ENCODE measurements at regions not wholly inside any gene's neighbourhood (a gene's known extent, or its start where the extent isn't known, plus 50 kb on each side); places are given as distances from the start of the nearest gene placed in this dataset.

DNA sequence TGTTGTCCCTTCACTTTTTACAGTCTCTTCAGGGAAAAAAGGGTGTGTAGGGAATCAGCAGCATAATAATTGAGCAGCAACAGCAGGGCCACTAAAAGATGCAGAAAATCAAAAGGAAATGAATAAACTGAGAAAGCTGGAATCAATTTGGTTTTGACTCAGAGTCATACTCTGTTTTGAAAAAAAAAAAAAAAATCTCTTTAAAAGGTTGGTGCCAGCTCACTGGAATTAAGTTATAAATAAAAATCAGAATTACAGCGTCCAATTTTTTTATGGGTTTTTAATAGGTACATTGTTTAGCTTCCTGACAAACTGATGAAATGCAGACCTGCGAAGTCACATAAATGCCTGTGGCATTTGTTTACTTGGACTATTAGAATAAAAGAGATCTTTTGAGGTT, 231.9 kb downstream of the COG6 start:
- Mint-ChIP-seq H3K27me3 (no peaks in the 10 kb centered on the region), H3K27ac (no peak overlapping the region), H3K4me1 (peaks cover 12% of the 10 kb centered on the region), H3K9me3 (peaks cover 15% of the 10 kb centered on the region), H3K4me3 (no peak overlapping the region), H3K36me3 (ENCODE audit: low read depth) (peaks cover 3% of the 10 kb centered on the region)
- CTCF ChIA-PET = interaction anchor here (1.0 kb wide), 1 partner anchor 182 kb away, joined by 3 read pairs; no protein-coding TSS in a partner anchor
- no peak for DNase-seq
- POLR2A ChIA-PET = no interaction called here

DNA sequence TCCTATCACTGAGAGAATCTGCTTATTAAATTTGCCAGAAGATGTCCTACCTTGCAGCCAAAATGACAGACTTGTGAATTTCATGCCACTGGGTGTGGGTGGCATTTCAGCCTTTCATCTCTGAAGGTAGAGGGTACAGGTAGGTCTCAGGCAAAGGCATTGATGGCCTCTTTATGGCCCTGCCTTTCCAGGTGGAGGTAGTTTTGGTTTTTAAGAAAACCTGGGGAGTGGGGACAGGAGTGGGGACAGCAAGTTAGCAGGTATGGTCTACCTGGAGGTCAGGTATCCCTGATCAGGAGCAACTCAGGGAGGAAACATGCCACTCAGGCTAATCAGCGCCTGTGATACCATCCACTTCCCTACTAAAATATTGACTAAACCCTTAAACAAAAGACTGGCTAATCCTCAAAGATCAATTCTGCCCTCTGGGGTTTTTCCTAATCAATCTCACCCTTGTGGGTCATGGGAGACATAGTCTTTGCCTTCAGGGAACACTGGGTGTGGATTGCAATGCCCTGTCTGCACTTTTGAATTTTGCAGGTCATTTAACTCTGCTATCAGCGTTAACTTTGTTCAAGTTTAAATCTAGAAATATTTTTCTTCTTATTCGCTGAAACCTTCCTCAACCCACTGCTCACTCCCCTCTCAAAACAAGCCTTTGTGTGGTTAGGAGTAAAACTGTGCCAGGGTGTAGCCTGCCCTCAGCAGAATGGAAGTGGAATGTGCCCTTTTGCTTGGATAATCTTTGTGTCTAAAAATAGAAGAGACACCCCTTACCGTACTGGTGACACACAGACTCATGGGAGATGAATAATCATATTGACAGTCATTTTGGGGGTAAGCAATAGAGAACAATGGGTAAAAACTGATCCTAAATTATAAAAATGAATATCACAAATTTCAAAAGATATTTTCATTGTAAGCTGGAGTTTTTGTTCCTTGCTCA, 233.7 kb downstream of the COG6 start:
- H3K4me1 Mint-ChIP-seq = peaks cover 25% of the 10 kb centered on the region
- no peak overlapping the region for H3K27ac Mint-ChIP-seq
- H3K36me3 Mint-ChIP-seq (ENCODE audit: low read depth) = no peaks in the 10 kb centered on the region
- POLR2A ChIA-PET = no interaction called here
- peaks cover 7% of the 10 kb centered on the region for H3K9me3 Mint-ChIP-seq
- no peak for DNase-seq
- H3K27me3 Mint-ChIP-seq = no peaks in the 10 kb centered on the region
- CTCF ChIA-PET = no interaction called here
- no peak overlapping the region for H3K4me3 Mint-ChIP-seq

DNA sequence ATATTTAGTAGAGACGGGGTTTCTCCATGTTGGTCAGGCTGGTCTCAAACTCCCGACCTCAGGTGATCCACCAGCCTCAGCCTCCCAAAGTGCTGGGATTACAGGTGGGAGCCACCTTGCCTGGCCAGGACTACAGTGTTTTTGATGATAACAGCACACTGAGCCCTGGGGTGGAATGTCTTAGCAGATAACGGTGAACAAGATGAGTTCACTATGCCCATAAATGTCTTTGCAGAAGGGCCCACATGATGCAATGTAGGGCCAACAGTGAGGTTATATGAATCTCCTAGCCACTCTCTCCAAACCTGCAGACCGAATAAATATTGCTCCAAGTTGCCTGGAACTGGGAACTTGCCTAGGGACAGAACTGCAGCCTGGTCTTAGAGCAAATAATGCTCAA, 235.1 kb downstream of the COG6 start:
- Mint-ChIP-seq H3K36me3 (ENCODE audit: low read depth) (no peaks in the 10 kb centered on the region), H3K9me3 (no peaks in the 10 kb centered on the region), H3K4me3 (no peak overlapping the region), H3K27me3 (peaks cover 3% of the 10 kb centered on the region), H3K4me1 (peaks cover 30% of the 10 kb centered on the region), H3K27ac (no peak overlapping the region)
- CTCF ChIA-PET = no interaction called here
- POLR2A ChIA-PET = no interaction called here
- DNase-seq = no peak

DNA sequence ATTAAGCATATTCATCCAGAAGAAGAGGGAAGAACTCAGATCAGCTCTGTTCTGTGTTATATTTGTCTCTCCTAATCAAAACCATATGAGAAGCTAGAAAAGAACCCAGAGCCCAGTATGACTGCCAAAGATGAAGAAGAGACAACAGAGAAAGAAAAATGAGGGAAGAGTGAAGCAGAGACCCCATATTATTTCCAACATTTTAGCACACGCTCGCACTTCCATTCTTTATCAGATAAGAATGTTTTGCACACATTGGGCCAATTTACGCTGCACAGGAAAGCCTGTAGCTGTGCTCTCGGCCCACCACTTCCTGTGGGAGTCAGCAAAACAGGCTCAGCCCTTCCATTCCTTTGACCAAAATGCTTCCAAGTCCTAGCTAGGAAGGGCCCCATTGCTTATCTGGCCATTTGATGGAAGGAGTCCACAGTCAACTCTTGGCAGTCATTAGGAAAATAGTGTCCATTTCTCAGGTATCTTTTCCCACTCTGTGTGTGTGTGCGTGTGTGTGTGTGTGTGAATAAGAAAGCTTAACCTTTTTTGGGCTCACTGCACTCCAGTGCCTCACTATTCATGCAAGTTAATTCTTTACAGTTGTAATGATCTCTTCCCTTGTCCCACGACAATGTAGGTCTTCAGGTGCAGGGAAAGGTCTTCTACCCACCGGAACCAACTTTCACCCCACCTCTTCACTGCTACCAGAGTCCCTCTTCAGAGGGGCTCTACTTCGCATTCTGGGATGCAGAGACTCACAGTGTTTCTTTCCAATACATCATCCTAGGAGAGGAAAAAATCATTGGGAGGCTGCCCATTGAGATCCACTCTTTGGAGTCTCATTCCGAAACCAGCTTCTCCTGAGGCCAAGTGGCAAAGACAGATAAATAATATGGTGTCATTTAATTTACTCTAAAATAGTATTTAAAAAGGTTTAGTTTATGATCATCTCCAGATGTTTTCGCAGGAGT, 237.5 kb downstream of the COG6 start:
- H3K27ac Mint-ChIP-seq = peak overlapping the region; percentile 43
- no peaks in the 10 kb centered on the region for H3K36me3 Mint-ChIP-seq (ENCODE audit: low read depth)
- H3K9me3 Mint-ChIP-seq = no peaks in the 10 kb centered on the region
- ChIA-PET POLR2A (no interaction called here), CTCF (interaction anchor here (1.1 to 2.0 kb wide), 3 partner anchors 9 to 14 kb away, joined by 4 to 9 read pairs (median 7); no protein-coding TSS in a partner anchor)
- peaks cover 30% of the 10 kb centered on the region for H3K4me1 Mint-ChIP-seq
- peaks cover 4% of the 10 kb centered on the region for H3K27me3 Mint-ChIP-seq
- H3K4me3 Mint-ChIP-seq = no peak overlapping the region
- peak; percentile 20 for DNase-seq

DNA sequence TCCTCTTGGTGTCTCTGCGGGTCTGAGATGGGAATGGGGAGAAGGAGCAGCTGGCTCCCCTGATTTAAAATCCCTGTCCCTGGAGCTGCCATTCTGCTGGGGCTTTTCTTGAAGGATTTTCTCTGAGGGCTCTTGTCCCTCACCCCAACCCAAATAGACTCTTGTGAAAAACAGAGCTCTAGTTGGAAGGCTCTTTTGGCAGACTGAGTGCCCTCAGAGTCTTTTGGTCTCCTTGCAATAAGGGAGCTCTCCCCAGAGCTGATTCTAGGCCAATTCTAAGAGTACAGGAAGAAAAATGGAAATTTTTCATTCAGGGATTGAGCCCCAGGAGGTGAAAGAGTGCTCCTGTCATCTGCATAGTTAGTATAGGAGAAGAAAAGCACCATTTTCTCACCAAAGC, 238.3 kb downstream of the COG6 start:
- H3K9me3 Mint-ChIP-seq = no peaks in the 10 kb centered on the region
- H3K27ac Mint-ChIP-seq = no peak overlapping the region
- H3K36me3 Mint-ChIP-seq (ENCODE audit: low read depth) = no peaks in the 10 kb centered on the region
- POLR2A ChIA-PET = no interaction called here
- H3K4me3 Mint-ChIP-seq = no peak overlapping the region
- H3K27me3 Mint-ChIP-seq = peaks cover 4% of the 10 kb centered on the region
- CTCF ChIA-PET = interaction anchor here (2.0 kb wide), 1 partner anchor 8 kb away, joined by 7 read pairs; no protein-coding TSS in a partner anchor
- no peak for DNase-seq
- peaks cover 30% of the 10 kb centered on the region for H3K4me1 Mint-ChIP-seq

DNA sequence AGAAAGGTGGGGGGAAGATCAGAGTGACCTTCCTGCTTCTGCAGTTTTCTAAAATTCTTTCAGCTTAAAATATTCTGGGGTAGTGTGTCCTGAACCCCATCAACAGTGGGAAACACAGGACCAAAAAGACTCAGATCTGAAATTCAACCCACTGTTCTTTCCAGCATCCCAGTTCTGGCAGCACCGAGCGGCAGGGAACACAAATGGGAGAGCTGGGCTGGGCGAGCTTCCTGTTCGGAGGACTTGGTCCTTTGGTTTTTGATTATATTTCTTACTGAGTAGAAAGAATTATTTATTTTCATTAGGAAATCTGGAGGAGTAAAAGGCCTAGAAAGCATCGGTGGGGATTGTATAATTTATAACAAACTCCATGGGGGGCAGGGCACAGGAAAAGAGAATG, 239.1 kb downstream of the COG6 start:
- CTCF ChIA-PET = no interaction called here
- POLR2A ChIA-PET = no interaction called here

DNA sequence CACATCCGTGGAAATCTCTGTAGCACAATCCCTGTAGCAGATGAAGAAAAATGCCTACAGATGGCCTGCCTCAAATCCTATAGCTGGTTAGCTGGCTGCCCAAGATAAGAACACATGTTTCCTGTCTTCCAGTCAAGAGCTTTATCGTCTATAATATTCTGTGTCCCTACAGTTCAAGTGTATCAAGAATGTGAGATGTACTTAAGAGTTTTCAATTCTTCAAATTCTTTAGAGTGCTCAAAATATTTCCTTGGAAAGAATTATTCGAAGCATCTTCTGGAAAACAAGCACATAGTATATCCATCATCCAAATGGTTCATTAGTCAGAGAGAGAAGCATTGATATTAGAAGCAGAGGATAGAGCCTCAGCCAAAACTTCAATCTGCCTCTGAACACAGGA, 239.8 kb downstream of the COG6 start:
- peaks cover 30% of the 10 kb centered on the region for H3K4me1 Mint-ChIP-seq
- no peak for DNase-seq
- no peak overlapping the region for H3K27ac Mint-ChIP-seq
- ChIA-PET POLR2A (no interaction called here), CTCF (interaction anchor here (0.6 kb wide), 1 partner anchor 799 kb away, joined by 5 read pairs; no protein-coding TSS in a partner anchor)
- peaks cover 4% of the 10 kb centered on the region for H3K27me3 Mint-ChIP-seq
- H3K36me3 Mint-ChIP-seq (ENCODE audit: low read depth) = no peaks in the 10 kb centered on the region
- no peaks in the 10 kb centered on the region for H3K9me3 Mint-ChIP-seq
- no peak overlapping the region for H3K4me3 Mint-ChIP-seq

More for the DNA sequence above, 239.1 kb downstream of the COG6 start:
- Mint-ChIP-seq H3K27ac (no peak overlapping the region), H3K36me3 (ENCODE audit: low read depth) (no peaks in the 10 kb centered on the region), H3K4me3 (no peak overlapping the region), H3K9me3 (no peaks in the 10 kb centered on the region), H3K27me3 (peaks cover 4% of the 10 kb centered on the region), H3K4me1 (peaks cover 30% of the 10 kb centered on the region)
- DNase-seq = no peak

DNA sequence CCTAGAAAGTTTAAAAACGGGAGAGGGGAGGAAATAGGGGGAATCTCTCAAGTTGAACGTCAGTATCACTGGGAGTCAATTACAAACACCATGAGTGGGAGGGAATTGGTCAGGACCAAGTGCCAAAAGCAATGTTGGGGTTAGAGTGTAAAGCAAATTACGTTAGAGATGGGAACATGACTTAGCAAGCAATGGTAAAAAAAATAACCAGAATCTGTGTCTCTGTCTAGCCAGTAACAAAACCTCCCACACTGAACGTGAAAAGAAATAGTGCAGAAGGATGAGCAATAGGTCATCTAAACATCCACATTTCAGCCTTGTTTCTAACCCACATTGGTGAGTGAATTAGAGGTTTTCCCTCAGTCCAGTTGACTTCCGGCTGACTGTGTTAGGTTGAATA, 242.2 kb downstream of the COG6 start:
- H3K27me3 Mint-ChIP-seq = peaks cover 4% of the 10 kb centered on the region
- no peaks in the 10 kb centered on the region for H3K36me3 Mint-ChIP-seq (ENCODE audit: low read depth)
- no peak overlapping the region for H3K4me3 Mint-ChIP-seq
- peaks cover 15% of the 10 kb centered on the region for H3K4me1 Mint-ChIP-seq
- ChIA-PET CTCF (no interaction called here), POLR2A (no interaction called here)
- no peak overlapping the region for H3K27ac Mint-ChIP-seq
- DNase-seq = no peak
- H3K9me3 Mint-ChIP-seq = no peaks in the 10 kb centered on the region

DNA sequence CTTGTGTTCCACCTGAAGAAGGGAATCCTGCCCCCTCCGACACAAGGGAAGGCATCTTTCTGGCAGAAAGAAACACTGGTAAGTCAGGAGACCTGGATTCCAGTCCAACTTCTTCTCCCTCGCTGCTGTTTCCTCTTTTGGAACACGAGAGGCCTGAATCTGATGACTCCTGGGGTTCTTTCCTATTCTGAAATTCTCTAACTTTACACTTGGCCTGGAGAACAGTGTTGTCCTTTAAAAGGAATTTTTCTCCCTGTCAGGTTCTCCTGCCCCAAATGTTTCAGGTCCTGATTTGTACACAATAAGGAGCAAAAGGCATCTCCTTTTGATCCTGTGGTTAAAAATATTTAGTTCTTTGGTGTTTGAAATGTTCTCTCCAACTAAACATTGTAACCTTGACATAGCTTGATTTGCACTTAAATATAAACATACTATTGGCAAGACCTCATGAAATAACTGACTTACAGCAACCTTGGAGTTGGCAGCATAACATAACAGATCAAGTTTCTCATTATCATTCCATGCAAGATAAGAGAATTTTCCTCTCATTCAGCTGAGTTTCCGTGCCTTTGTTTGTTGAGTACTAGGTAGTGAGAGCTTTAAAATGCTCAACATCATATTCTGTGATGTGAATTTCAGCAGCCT, 244.8 kb downstream of the COG6 start:
- Mint-ChIP-seq H3K9me3 (no peaks in the 10 kb centered on the region), H3K36me3 (ENCODE audit: low read depth) (no peaks in the 10 kb centered on the region), H3K27me3 (peaks cover 4% of the 10 kb centered on the region), H3K27ac (no peak overlapping the region), H3K4me3 (no peak overlapping the region), H3K4me1 (peaks cover under 1% of the 10 kb centered on the region)
- CTCF ChIA-PET = no interaction called here
- no peak for DNase-seq
- POLR2A ChIA-PET = no interaction called here

DNA sequence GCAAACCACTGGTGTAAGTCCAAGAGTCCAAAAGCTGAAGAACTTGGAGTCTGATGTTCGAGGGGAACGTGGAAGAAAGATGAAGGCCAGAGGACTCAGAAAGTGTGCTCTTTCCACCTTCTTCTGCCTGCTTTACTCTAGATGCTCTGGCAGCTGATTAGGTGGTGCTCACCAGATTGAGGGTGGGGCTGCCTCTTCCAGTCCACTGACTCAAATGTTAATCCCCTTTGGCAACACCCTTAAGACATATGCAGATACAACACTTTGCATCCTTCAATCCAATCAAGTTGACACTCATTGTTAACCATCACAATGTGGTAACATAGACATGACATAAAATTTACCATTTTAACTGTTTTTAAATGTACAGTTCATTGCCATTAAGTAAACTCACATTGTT, 249.5 kb downstream of the COG6 start:
- Mint-ChIP-seq H3K27me3 (no peaks in the 10 kb centered on the region), H3K4me1 (no peaks in the 10 kb centered on the region), H3K9me3 (no peaks in the 10 kb centered on the region), H3K4me3 (no peak overlapping the region), H3K36me3 (ENCODE audit: low read depth) (no peaks in the 10 kb centered on the region), H3K27ac (no peak overlapping the region)
- DNase-seq = no peak
- ChIA-PET POLR2A (no interaction called here), CTCF (no interaction called here)

DNA sequence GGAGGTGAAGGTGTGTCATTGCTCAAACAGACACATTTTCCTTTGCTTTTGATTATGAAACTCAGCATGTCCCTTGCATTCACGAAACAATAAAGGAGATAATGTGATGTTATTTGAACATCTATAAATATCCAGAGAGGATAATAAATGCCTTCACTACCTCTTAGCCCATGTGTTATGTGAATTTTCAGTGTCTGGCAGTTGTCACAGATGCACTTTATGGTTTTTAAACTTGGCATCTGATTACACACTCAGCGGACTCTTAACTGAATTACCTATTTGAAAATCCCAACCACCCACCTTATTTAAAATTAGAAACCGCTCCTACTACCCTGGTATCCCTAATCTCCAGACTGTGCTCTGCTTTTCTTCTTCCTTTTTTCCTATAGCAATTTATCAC, 254.2 kb downstream of the COG6 start:
- H3K27ac Mint-ChIP-seq = no peak overlapping the region
- H3K9me3 Mint-ChIP-seq = no peaks in the 10 kb centered on the region
- no peak for DNase-seq
- POLR2A ChIA-PET = no interaction called here
- CTCF ChIA-PET = no interaction called here
- no peaks in the 10 kb centered on the region for H3K4me1 Mint-ChIP-seq
- H3K36me3 Mint-ChIP-seq (ENCODE audit: low read depth) = no peaks in the 10 kb centered on the region
- H3K27me3 Mint-ChIP-seq = peaks cover 3% of the 10 kb centered on the region
- H3K4me3 Mint-ChIP-seq = no peak overlapping the region

DNA sequence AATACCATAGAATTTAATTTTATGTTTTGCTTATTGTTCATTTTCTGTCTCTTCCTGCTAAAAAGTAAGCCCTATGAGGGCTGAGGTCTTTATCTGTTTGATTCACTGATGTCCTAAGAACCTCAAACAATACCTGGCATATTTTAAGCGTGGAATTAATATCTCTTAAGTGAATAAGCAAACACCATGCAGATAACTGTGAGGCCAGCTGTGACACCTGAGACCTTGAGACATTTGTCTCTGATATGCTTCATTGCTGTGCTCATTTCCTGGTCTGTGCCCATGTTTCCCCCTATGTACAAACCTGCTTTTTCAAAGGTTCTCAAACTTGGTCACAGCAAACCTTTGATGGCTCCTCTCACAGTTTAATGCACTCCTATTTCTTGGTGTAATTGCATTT, 254.6 kb downstream of the COG6 start:
- H3K36me3 Mint-ChIP-seq (ENCODE audit: low read depth) = no peaks in the 10 kb centered on the region
- H3K4me3 Mint-ChIP-seq = no peak overlapping the region
- peaks cover 3% of the 10 kb centered on the region for H3K27me3 Mint-ChIP-seq
- no peak overlapping the region for H3K27ac Mint-ChIP-seq
- no peak for DNase-seq
- H3K9me3 Mint-ChIP-seq = no peaks in the 10 kb centered on the region
- ChIA-PET CTCF (no interaction called here), POLR2A (no interaction called here)
- H3K4me1 Mint-ChIP-seq = no peaks in the 10 kb centered on the region

DNA sequence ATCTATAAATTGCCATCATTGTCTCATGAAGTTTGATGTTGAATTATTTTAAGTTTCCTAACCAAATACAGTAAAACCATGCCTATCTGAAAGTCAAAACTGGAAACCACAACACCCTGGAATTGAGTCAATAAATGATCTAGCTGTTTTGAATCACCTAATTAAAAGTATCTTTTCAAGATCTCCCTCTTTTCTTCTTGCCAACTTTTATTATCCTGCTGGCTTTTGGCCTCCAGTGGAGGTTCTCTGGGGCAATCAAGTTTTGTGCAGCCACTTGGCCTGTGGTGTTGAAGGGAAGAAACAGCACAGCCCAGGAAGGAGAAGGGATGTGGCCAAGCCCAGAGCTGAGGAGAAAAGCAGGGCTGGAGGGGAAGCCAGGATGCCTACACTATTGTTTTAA, 255.4 kb downstream of the COG6 start:
- DNase-seq = no peak
- Mint-ChIP-seq H3K4me1 (no peaks in the 10 kb centered on the region), H3K27ac (no peak overlapping the region), H3K4me3 (no peak overlapping the region), H3K36me3 (ENCODE audit: low read depth) (no peaks in the 10 kb centered on the region), H3K9me3 (no peaks in the 10 kb centered on the region), H3K27me3 (peaks cover 3% of the 10 kb centered on the region)
- ChIA-PET CTCF (no interaction called here), POLR2A (no interaction called here)
